H9 (cell line): ENCODE measurements at regions not wholly inside any gene's neighbourhood (a gene's known extent, or its start where the extent isn't known, plus 50 kb on each side); places are given as distances from the start of the nearest gene placed in this dataset.
A peak's percentile ranks its signal among the peaks of the same experiment; 100 is the strongest.
"Not testable (repeated sequence)": the region's sequence is repeated elsewhere in the genome, so short reads cannot be mapped to it uniquely, and the experiment has no call there.

Experiments used
- DNase-seq: peaks from one replicate; pipeline ENCODE4 v3.0.0-alpha.2; 2017
- H2AFZ ChIP-seq: one replicate; pipeline ENCODE4 v1.6.1; 2013; ENCODE audit warnings: mild to moderate bottlenecking, low read length, control low read depth, moderate library complexity
- H2AK5ac ChIP-seq: 2 replicates; pipeline ENCODE4 v1.6.1; 2013; ENCODE audit warnings: low read length, control low read depth, mixed read lengths; ENCODE audit not compliant: insufficient read length
- H2BK120ac ChIP-seq: one replicate; pipeline ENCODE4 v1.6.1; 2013; ENCODE audit warnings: low read depth, mild to moderate bottlenecking, low read length, control low read depth, inconsistent platforms; ENCODE audit not compliant: poor library complexity, severe bottlenecking
- H2BK12ac ChIP-seq: 2 replicates; pipeline ENCODE4 v1.6.1; 2013; ENCODE audit warnings: low read length, control low read depth, mixed read lengths, low read depth; ENCODE audit not compliant: insufficient read length
- H2BK15ac ChIP-seq: 2 replicates; pipeline ENCODE4 v1.6.1; 2013; ENCODE audit warnings: low read depth, low read length, control low read depth
- H2BK20ac ChIP-seq: one replicate; pipeline ENCODE4 v1.6.1; 2013; ENCODE audit warnings: low read depth, mild to moderate bottlenecking, low read length, control low read depth, inconsistent platforms; ENCODE audit not compliant: poor library complexity, severe bottlenecking
- H2BK5ac ChIP-seq: 2 replicates; pipeline ENCODE4 v1.6.1; 2013; ENCODE audit warnings: low read length, control low read depth, mixed read lengths; ENCODE audit not compliant: insufficient read length
- H3K14ac ChIP-seq: 2 replicates; pipeline ENCODE4 v1.6.1; 2013; ENCODE audit warnings: low read length, control low read depth; ENCODE audit not compliant: insufficient read depth
- H3K18ac ChIP-seq: 2 replicates; pipeline ENCODE4 v1.6.1; 2013; ENCODE audit warnings: low read depth, mild to moderate bottlenecking, mixed read lengths, low read length, control low read depth; ENCODE audit not compliant: insufficient read length
- H3K23ac ChIP-seq: 2 replicates; pipeline ENCODE4 v1.6.1; 2013; ENCODE audit warnings: low read length, control low read depth, mixed read lengths, low read depth; ENCODE audit not compliant: insufficient read length
- H3K23me2 ChIP-seq: 2 replicates; pipeline ENCODE4 v1.6.1; 2013; ENCODE audit warnings: low read depth, mild to moderate bottlenecking, mixed read lengths, low read length, control low read depth; ENCODE audit not compliant: insufficient read length, poor library complexity, severe bottlenecking
- H3K27ac ChIP-seq: 2 replicates; pipeline ENCODE4 v1.5.1; 2013; ENCODE audit warnings: low read length, control low read depth, mixed read lengths, low read depth; ENCODE audit not compliant: insufficient read length
- H3K27me3 ChIP-seq: 2 replicates; pipeline ENCODE4 v1.6.1; 2013; ENCODE audit warnings: low read length, control low read depth, inconsistent platforms; ENCODE audit not compliant: insufficient read depth
- H3K4ac ChIP-seq: 2 replicates; pipeline ENCODE4 v1.6.1; 2013; ENCODE audit warnings: low read depth, mild to moderate bottlenecking, control low read depth, inconsistent platforms, low read length, moderate library complexity
- H3K4me1 ChIP-seq: 2 replicates; pipeline ENCODE4 v1.6.1; 2013; ENCODE audit warnings: low read length, control low read depth, inconsistent platforms; ENCODE audit not compliant: insufficient read depth
- H3K4me2 ChIP-seq: 2 replicates; pipeline ENCODE4 v1.6.1; 2013; ENCODE audit warnings: low read length, control low read depth, mixed read lengths; ENCODE audit not compliant: insufficient read length, insufficient read depth
- H3K56ac ChIP-seq: 2 replicates; pipeline ENCODE4 v1.6.1; 2013; ENCODE audit warnings: low read depth, mild to moderate bottlenecking, mixed read lengths, low read length, control low read depth; ENCODE audit not compliant: insufficient read length
- H3K79me1 ChIP-seq: 2 replicates; pipeline ENCODE4 v1.6.1; 2013; ENCODE audit warnings: low read depth, mild to moderate bottlenecking, moderate library complexity, low read length, control low read depth, inconsistent platforms; ENCODE audit not compliant: insufficient read depth, poor library complexity, severe bottlenecking
- H3K79me2 ChIP-seq: 2 replicates; pipeline ENCODE4 v1.6.1; 2013; ENCODE audit warnings: low read length, control low read depth, inconsistent platforms; ENCODE audit not compliant: insufficient read depth
- H3K9ac ChIP-seq: 2 replicates; pipeline ENCODE4 v1.6.1; 2013; ENCODE audit warnings: low read length, control low read depth, mixed read lengths; ENCODE audit not compliant: insufficient read length; ENCODE audit errors: extremely low read depth
- H3K9me3 ChIP-seq: one replicate; pipeline ENCODE4 v1.6.1; 2013; ENCODE audit warnings: low read depth, low read length, inconsistent platforms; ENCODE audit not compliant: control insufficient read depth
- H3T11ph ChIP-seq: one replicate; pipeline ENCODE4 v1.6.1; 2013; ENCODE audit warnings: mild to moderate bottlenecking, low read length, control low read depth, inconsistent platforms
- H4K20me1 ChIP-seq: one replicate; pipeline ENCODE4 v1.6.1; 2013; ENCODE audit not compliant: control insufficient read depth, insufficient read length, insufficient read depth
- H4K5ac ChIP-seq: 2 replicates; pipeline ENCODE4 v1.6.1; 2013; ENCODE audit warnings: low read depth, mild to moderate bottlenecking, mixed read lengths, low read length, control low read depth; ENCODE audit not compliant: insufficient read length
- H4K8ac ChIP-seq: replicated peaks from 2 replicates; pipeline ENCODE4 v1.6.1; 2013; ENCODE audit warnings: low read length, control low read depth, mixed read lengths, low read depth; ENCODE audit not compliant: insufficient read length
- H4K91ac ChIP-seq: 2 replicates; pipeline ENCODE4 v1.6.1; 2013; ENCODE audit warnings: low read depth, mild to moderate bottlenecking, moderate library complexity, mixed read lengths, low read length, control low read depth; ENCODE audit not compliant: insufficient read length
- H3K27ac Mint-ChIP-seq, 3 experiments: 2 replicates in 2 of 3; 3 replicates in 1 of 3; pipeline ENCODE4 v1.8.0; 2020 to 2021; ENCODE audit warnings: mixed read lengths in 3 of 3, mild to moderate bottlenecking in 1 of 3, moderate library complexity in 1 of 3
- H3K27me3 Mint-ChIP-seq: 2 replicates; pipeline ENCODE4 v1.8.0; 2021; ENCODE audit warnings: low read depth, mild to moderate bottlenecking, moderate library complexity, mixed read lengths
- H3K36me3 Mint-ChIP-seq, 3 experiments: 2 replicates in 2 of 3; 3 replicates in 1 of 3; pipeline ENCODE4 v1.8.0; 2020 to 2021; ENCODE audit warnings: low read depth in 3 of 3, mixed read lengths in 3 of 3; ENCODE audit not compliant: insufficient read depth in 1 of 3
- H3K4me1 Mint-ChIP-seq, 2 experiments: 2 replicates each; pipeline ENCODE4 v1.8.0; 2020; ENCODE audit warnings: mixed read lengths in 2 of 2
- H3K4me3 Mint-ChIP-seq, 2 experiments: 2 replicates in 1 of 2; 3 replicates in 1 of 2; pipeline ENCODE4 v1.8.0; 2020 to 2021; ENCODE audit warnings: mild to moderate bottlenecking in 2 of 2, mixed read lengths in 2 of 2, moderate library complexity in 1 of 2
- H3K9me3 Mint-ChIP-seq, 2 experiments: 2 replicates in 1 of 2; 3 replicates in 1 of 2; pipeline ENCODE4 v1.8.0; 2020; ENCODE audit warnings: mild to moderate bottlenecking in 2 of 2, mixed read lengths in 2 of 2, moderate library complexity in 1 of 2
- WGBS: extraction: QIAGEN DNeasy Blood & Tissue Kit; methylation state at CpG from one replicate; pipeline ENCODE4 v1.1.7; 2013; ENCODE audit warnings: missing lambda C conversion rate, low lambda C conversion rate, mixed read lengths; ENCODE audit not compliant: insufficient read length; ENCODE audit errors: extremely low coverage; 5-methylcytosine and 5-hydroxymethylcytosine counted together
- TF ChIP-seq, protein P1 (sequence below): fragments of 200-600 bp; sonication (generic); conservative IDR thresholded peaks from 3 replicates; pipeline ENCODE4 v1.8.0; 2021; ENCODE audit warnings: antibody characterized with exemption, mild to moderate bottlenecking

DNA sequence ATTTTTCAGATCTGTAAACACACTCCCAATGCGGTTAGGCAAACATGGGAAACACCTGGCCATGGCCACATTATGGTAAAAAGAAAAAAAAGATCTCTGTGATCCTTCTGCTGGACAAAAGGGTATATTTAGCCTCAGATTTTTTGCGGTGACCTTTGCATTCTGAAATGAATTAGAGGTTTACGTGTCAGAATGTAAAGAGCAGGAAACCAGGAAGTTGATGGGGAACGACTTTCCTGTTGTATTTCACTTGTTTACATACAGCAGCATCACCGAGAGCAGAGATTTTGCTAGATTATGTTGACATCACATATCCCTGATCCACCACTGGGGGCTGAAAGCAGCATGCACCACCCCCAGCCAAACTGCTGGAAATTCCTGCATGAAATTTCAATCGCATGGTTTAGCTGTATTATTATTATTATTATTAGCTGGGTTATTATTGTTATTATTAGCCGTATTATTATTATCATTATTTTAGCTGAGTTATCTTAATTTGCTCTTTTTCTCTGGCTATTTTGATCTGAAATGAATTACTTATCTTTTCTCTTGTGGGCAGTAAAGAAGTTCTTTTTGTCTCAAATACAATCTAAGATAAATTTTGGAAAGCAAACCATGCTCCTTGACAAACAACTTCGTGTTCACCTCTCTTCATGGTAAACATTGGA is 189.4 kb downstream of the ZFP64 start:
- no peaks in the 10 kb centered on the region for H3K79me1 ChIP-seq
- WGBS, result no CpG with 5 or more reads among the region's 8 CpGs
- H4K20me1 ChIP-seq, result no peaks in the 10 kb centered on the region
- peak overlapping the region; percentile 29 for H2AFZ ChIP-seq
- H3K14ac ChIP-seq, result no peak overlapping the region
- DNase-seq, result no peak
- H3K9me3 ChIP-seq, result no peaks in the 10 kb centered on the region
- H3K79me2 ChIP-seq, result no peaks in the 10 kb centered on the region
- no peak overlapping the region for H2BK15ac ChIP-seq
- no peaks in the 10 kb centered on the region for H3K27me3 ChIP-seq
- no peaks in the 10 kb centered on the region for H3K27me3 Mint-ChIP-seq
- H3K4me3 Mint-ChIP-seq, result no peak overlapping the region
- peaks cover 36 to 45% of the 10 kb centered on the region in 2 experiments for H3K4me1 Mint-ChIP-seq
- H3K23me2 ChIP-seq, result no peaks in the 10 kb centered on the region
- H3K56ac ChIP-seq, result no peak overlapping the region
- TF ChIP-seq, protein P1, sequence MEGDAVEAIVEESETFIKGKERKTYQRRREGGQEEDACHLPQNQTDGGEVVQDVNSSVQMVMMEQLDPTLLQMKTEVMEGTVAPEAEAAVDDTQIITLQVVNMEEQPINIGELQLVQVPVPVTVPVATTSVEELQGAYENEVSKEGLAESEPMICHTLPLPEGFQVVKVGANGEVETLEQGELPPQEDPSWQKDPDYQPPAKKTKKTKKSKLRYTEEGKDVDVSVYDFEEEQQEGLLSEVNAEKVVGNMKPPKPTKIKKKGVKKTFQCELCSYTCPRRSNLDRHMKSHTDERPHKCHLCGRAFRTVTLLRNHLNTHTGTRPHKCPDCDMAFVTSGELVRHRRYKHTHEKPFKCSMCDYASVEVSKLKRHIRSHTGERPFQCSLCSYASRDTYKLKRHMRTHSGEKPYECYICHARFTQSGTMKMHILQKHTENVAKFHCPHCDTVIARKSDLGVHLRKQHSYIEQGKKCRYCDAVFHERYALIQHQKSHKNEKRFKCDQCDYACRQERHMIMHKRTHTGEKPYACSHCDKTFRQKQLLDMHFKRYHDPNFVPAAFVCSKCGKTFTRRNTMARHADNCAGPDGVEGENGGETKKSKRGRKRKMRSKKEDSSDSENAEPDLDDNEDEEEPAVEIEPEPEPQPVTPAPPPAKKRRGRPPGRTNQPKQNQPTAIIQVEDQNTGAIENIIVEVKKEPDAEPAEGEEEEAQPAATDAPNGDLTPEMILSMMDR, result peak; percentile 44; the same call in 2 of the 3 replicates
- H3K4me2 ChIP-seq, result no peak overlapping the region
- no peak overlapping the region for H3T11ph ChIP-seq
- no peak overlapping the region for H3K18ac ChIP-seq
- no peak overlapping the region for H3K4ac ChIP-seq
- H2AK5ac ChIP-seq, result no peak overlapping the region
- H3K23ac ChIP-seq, result no peak overlapping the region
- H3K9ac ChIP-seq, result no peak overlapping the region
- peak overlapping the region in 2 of 3 experiments; percentile 3 to 94; a peak in 2 of 7 replicates for H3K27ac Mint-ChIP-seq
- no peak overlapping the region for H2BK5ac ChIP-seq
- no peaks in the 10 kb centered on the region for H3K9me3 Mint-ChIP-seq
- no peak overlapping the region for H2BK120ac ChIP-seq
- no peak overlapping the region for H3K27ac ChIP-seq
- peaks cover 8% of the 10 kb centered on the region; the same call in 1 of the 2 replicates for H3K4me1 ChIP-seq
- no peak overlapping the region for H4K8ac ChIP-seq
- no peak overlapping the region for H2BK20ac ChIP-seq
- no peak overlapping the region for H4K5ac ChIP-seq
- peaks cover 0 to 6% (median 0%) of the 10 kb centered on the region in 3 experiments; a peak in 1 of 7 replicates for H3K36me3 Mint-ChIP-seq
- no peak overlapping the region for H2BK12ac ChIP-seq
- H4K91ac ChIP-seq, result no peak overlapping the region

DNA sequence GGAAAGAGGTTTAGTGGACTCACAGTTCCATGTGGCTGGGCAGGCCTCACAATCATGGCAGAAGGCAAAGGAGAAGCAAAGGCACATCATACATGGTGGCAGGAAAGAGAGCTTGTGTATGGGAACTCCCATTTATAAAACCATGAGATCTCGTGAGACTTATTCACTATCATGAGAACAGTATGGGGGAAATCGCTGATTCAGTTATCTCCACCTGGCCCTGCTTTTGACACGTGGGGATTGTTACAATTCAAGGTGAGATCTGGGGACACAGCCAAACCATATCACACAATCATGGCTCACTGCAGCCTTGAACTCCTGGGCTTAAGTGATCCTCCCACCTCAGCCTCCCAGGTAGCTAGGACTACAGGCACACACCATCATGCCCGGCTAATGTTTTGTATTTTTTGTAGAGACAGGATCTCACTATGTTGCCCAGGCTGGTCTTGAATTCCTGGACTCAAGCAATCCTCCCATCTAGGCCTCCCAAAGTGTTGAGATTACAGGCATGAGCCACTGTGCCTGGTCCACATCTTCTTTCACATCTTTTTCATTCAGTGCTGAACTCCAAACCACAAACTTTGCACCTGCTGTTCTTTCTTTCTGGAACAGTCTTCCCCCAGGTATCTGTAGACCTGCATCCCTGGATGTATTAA is 194.2 kb downstream of the ZFP64 start:
- not testable (repeated sequence) for H2BK15ac ChIP-seq, H3K27me3 ChIP-seq, H3K9me3 ChIP-seq, H2AK5ac ChIP-seq, H4K20me1 ChIP-seq, H2BK120ac ChIP-seq, H3K79me1 ChIP-seq, H3K27ac ChIP-seq, H3K4ac ChIP-seq, H2BK5ac ChIP-seq, H3K79me2 ChIP-seq, H4K5ac ChIP-seq, DNase-seq, H3K4me1 ChIP-seq, H3K56ac ChIP-seq, H4K91ac ChIP-seq, H2BK20ac ChIP-seq, H3K9ac ChIP-seq, H4K8ac ChIP-seq, H3K14ac ChIP-seq, H3K27me3 Mint-ChIP-seq, H3K23ac ChIP-seq, H3K23me2 ChIP-seq, H2BK12ac ChIP-seq, H2AFZ ChIP-seq, H3K18ac ChIP-seq, H3K4me3 Mint-ChIP-seq, H3K9me3 Mint-ChIP-seq, H3K4me2 ChIP-seq, H3T11ph ChIP-seq
- no CpG with 5 or more reads among the region's 4 CpGs for WGBS
- Mint-ChIP-seq H3K4me1 (peaks cover 7 to 19% of the 10 kb centered on the region in 2 experiments), H3K27ac (peak overlapping the region in 1 of 3 experiments; percentile 9; a peak in 1 of 7 replicates), H3K36me3 (peaks cover 0 to 10% (median 3%) of the 10 kb centered on the region in 3 experiments; a peak in 3 of 7 replicates)
